Esophagus squamous epithelium (tissue), 4 donors: ENCODE measurements at regions not wholly inside any gene's neighbourhood (a gene's known extent, or its start where the extent isn't known, plus 50 kb on each side); places are given as distances from the start of the nearest gene placed in this dataset.

Experiments
- CTCF ChIP-seq, 6 experiments: fragments of 450-650 bp in 4 of 6; fragments of 200-600 bp in 2 of 6; sonication (generic) in 2 of 6; IDR thresholded peaks; one replicate each; pipeline ENCODE4 v1.5.1; 2016 to 2019; ENCODE audit warnings: antibody characterized with exemption in 6 of 6, mild to moderate bottlenecking in 4 of 6, moderate library complexity in 4 of 6
- POLR2A ChIP-seq, 4 donors: fragments of 450-650 bp; IDR thresholded peaks; one replicate each; pipeline ENCODE4 v1.6.1; 2017; ENCODE audit warnings: antibody characterized with exemption in 4 of 4, mild to moderate bottlenecking in 4 of 4, moderate library complexity in 3 of 4

GRCh38 chr2:117308861-117309770 is 505.4 kb upstream of the DDX18 start:
- TF ChIP-seq POLR2A (IDR thresholded peaks at IDR 0.05) (no peak), CTCF (IDR thresholded peaks at IDR 0.05) (no peak)
